NCI-H2081 (cell line): ENCODE measurements at regions not wholly inside any gene's neighbourhood (a gene's known extent, or its start where the extent isn't known, plus 50 kb on each side); places are given as distances from the start of the nearest gene placed in this dataset.

ENCODE experiments used
- DNase-seq, 2 experiments: peaks; one replicate each; lab custom pipeline; 2025; lab: John Stamatoyannopoulos, UW

DNA sequence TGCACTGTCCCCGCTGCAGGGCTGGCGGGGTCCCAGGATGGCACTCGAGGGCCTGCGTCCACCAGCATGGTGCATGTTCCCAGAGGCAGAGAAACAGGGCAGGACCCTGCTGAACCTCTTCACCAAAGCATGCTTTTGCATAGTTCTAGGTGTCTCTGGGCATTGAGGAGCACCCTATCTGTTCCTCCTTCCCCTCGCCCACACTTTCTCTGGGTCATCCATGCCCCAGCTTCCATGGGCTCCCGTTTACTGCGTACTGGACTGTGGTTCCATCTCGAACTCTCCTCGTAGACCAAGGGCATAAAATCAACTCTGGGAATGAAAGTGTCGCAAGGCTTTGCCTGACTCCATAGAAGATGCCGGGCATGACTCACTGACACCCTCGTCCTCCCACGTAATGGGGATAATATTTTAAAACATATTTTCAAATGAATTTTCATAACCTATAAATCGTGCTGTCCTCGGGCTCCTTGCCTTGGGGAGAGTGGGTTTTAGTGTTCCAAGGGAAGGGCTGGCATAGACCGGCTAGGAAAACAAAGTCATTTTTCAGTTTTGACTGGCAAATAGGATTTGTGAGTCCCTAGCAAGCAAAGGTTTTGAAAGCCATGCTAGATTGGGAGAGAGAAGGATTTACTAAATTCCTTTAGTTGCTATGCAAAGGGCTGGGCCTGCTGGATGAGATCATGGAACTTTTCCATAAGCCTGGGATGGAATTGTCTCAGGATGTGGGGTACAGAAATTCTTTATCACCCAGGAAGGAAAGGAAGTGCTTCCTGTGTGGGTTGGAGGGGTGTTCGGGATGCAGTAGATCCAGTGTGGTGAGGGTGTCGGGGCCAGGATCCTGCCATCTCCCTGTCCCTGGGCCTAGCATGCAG, 498.7 kb upstream of the MKI67 start:
- no peak for DNase-seq

DNA sequence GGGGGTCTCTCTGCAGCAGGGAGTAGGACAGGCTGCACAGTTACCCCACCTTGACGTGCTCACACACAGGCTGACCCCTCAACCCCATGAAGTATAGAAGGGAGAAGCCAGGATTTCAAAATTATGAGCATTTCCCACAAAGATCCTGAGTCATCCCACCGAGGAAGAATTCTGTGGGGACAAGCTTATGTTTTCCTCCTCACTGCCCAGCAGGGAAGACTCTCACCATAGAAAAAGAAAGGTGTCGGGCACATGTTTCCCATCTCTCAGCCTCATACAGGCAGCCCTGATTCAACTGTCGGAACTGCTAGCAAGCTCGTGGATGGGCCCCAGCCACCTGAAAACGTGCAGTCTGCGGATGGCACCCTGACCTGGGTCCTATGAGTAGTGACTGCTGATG, 499.7 kb upstream of the MKI67 start:
- no peak for DNase-seq

DNA sequence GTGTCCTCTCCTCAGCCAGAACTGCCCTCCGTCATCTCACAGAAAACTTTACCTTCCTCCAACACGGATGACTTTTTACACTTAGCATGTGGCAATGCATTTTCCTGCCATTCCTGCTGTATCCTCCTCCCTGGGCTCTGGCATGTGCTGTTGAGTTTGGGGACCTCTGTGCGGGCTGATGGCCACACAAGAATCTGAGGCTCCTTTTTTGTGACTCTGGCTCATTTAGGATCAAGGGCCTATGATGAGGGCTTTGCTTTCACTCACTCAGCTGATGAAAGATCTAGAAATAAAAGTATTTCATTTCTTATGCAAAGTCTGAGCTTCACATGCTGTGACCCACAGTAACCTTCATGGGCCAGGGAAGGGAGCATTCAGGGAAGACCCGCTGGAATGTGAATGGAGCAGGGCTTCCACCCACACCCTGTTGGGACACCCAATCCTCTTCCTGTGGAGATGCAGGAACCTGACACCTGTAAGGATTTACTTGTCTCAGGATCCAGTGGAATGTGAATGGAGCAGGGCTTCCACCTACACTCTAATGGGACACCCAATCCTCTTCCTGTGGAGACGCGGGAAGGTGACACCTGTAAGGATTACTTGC, 500.3 kb upstream of the MKI67 start:
- no peak for DNase-seq

DNA sequence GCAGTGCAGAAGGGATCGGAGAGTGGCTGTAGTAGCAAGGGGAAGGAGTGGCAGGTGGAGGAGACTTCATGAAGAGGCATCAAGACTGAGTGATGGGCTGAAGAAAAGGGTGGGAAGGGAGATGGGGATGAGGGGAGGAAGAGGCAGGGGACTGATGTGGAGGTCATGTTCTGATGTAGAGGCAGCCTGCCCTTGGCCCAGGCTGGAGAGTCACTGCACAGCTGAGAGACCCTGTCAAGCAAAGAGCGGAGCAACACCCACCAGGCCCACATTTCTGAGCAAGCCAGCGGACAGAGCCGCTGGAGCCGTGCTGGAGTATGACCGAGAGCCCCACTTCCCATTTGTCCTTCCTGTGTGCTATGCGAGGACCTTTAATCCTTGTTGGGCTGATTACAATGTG, 501.6 kb upstream of the MKI67 start:
- DNase-seq: no peak

DNA sequence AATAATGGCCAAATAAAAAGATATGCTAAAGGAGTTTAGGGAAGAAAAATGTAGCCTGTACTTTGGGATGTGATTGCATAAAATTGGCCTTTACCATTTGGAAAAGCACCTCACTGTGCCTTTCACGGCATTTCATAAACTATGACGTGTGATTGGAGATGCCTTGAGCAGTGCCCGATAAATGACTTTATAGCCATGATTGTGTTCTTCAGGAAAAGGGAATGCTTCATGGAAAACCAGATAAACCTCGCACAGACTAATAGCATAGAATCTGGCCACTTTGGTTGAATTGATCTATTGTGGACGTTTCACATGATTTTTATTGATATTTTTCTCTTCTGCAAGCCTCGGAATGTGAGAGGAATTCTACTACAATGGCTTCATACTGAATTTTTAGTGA, 502.0 kb upstream of the MKI67 start:
- no peak for DNase-seq

DNA sequence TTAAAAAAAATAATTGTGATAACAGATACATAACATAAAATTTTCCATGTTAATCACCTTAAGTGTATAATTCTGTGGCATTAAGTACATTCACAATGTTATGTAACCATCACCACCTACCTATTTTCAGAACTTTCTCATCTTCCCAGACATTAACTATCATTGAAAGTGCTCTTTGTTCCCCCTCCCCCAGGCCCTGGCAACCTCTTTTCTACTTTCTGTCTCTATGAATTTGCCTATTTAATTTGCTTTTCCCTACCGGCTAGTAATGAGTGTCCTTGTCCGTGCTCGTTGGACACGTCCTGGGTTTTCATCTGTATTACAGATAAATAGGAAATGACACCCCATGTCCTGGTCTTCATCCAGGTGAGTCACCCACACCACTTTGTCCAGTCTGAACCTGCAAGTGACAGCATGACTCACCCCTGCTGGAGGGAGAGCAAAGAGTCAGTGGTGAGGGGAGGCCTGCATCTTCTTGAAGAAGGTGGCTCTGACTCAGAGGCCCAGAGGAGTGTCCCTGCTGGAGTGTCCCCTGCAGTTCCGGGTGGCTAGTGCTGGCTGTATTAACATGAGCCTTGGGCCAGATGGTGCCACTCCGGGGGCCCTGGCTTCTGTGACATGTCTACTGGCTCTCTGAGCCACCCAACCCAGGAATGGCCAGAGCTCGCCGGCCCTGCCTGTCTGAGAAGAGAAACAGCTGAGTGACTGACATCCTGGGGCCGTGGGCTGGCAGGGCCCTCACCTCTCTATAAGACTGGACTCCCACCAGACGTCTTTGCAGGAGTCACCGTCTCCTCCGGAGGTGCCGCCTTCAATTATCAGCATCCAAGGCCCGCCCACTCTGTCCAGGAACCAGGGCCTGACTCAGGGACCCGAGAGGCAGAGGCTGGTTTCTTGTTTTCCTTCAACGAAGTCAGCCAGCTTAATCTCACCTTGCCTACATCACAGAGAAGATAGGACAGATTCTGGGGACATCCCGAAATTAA, 503.2 kb upstream of the MKI67 start:
- no peak for DNase-seq

DNA sequence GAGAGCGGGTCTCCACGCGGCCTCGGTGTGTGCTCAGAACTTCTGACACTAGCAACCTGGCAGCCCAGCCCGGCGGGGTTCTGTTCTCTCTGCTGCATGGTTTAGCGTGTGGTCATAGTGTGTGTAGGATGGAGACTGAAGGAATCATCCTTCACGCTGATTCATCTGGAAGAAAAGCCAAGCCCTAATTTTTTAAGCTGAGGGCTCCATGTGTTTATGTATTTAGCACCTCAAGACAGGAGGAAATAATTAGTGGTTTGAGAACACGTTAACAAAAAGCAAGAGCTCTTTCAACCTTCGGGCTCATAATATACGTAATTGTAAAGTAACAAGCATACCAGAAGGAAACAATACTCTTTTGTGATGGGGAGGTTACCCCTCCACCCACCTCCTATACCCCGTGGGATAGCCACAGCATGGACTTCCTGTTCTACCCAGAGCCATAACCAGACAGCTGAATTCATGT, 504.6 kb upstream of the MKI67 start:
- DNase-seq: no peak

DNA sequence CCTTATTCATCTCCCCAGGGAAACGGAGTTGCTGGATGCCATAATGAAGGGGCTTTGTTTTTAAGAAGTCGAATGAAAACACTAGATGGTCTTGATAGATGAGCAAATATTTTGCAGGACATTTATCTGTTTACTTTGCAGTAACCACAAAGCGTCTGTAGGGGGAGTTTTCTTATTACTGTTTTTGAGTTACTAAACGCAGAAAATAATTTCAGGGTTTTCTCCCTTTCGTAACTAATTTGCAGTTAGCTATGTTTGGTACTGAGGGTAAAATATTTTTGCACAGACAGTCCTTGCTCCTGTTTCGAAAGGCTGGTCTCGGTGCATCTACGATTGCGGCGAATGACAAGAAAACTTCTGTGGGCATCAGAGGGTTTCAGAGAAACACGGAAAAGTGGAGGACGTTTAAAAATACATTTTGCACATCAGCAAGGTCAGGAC, 505.6 kb upstream of the MKI67 start:
- DNase-seq: no peak

DNA sequence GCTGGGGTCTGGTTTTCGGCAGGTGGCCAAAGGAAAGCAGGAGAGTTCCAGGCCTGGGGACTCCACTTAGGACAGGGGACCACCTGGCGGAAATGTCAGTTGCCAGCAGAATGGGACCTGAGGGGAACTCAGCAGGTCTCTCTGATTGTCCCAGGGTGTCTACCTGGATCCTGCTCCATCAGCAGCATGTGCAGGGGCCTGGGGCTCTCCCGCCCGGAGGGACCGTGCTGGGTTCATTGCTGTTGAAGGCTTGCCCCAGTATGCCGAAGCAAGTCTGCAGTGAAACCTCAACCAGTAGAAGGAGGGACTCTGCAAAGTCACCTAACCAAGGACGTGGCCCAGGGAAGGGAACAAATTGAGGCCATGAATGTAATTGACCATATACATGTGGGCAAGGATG, 506.5 kb upstream of the MKI67 start:
- DNase-seq: no peak

DNA sequence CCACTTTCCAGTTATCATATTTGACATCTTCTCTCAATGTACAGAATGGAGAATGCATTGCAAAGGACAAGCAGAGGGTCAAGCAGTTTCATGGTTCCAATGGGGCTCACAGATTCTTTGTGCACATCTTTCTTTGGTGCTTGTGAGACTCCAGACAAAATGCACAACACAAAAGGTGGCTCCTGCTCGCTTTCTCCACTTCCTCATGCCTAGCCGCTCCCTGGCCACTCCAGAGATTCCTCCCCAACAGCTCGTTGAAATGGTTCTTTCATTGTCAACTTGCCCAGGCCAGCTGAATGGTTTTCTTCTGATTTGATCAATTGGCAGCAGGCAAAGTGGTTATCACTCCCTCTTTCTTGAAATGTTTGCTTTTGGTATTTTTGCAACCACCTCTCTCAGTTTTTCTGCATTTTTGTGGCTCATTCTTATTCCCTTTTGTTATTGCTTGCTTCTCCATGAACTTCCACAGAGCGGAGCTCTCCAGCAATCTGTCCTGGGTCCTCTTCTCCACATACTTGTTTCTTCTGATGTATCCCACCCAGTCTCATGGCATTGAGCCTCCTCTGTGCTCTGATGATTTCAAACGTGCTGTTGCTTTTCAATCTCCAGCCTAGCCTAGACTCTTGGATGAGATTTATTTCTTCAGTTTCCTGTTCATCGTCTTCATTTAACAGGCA, 507.8 kb upstream of the MKI67 start:
- no peak for DNase-seq

DNA sequence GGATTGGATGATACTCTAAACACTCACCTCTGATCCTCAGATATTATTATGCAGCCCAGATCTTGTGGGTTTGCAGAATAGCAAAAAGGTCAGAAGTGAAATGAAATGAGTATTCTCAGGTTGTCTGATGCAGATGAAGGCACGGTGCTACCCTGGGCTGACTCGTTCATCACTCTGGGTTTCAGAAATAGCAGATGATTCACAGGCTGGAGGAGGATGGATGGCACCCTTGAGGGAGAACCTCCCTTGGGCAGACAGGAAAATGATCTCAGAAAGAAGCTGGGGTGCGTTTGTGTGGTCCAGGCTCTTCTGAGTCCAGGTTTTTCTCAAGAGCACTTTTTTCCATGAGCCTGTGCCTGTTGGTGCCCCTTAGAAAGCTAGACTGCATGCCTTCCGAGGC, 515.8 kb upstream of the MKI67 start:
- DNase-seq: no peak

DNA sequence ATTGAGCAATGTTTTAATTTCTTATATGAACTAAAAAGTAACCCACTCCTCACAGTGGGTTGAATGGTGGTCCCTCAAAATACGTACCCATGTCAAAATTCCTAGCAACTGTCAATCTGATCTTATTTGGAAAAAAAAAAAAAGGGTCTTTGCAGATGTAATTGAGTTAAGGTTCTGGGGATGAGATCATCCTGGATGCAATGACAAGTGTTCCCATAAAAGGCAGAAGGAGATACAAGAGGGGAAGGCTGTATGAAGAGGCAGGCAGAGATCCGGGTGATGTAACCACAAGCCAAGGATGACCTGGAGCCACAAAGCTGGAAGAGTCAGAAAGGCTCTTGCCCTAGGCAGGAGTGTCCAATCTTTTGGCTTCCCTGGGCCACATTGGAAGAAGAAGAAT, 516.3 kb upstream of the MKI67 start:
- no peak for DNase-seq

DNA sequence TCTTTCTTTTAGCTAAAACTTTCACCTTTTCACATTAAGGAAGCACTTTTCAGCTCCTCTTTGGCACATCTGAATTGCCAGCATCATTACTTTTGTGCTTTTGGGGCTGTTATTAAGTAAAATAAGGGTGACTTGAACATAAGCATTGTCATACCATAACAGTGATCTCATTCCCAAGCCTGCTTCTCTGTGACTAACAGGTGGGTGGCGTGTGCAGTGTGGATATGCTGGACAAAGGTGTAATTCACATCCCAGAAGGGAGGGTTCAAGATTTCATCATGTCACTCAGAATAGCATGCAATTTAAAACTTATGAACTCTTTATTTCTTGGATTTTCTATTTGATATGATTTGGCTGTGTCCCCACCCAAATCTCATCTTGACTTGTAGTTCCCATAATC, 517.4 kb upstream of the MKI67 start:
- DNase-seq: no peak

DNA sequence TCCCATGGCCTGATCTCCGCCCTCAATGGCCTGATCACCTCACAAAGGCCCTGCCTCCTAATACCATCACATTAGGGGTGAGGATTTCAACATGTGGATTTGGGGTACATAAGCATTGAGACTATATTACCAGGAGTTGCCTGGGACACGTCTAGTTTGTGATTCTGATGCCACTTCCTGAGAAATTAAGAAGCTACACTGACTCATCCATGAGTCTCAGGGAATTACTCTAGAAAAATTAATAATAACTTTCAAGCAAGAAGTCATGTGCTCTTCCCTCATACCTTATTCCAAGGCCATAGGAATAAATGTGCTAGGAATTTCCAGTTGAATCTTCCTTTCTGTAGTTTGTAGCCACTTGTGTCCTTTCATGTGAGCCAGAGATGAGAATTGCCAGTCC, 519.3 kb upstream of the MKI67 start:
- no peak for DNase-seq

DNA sequence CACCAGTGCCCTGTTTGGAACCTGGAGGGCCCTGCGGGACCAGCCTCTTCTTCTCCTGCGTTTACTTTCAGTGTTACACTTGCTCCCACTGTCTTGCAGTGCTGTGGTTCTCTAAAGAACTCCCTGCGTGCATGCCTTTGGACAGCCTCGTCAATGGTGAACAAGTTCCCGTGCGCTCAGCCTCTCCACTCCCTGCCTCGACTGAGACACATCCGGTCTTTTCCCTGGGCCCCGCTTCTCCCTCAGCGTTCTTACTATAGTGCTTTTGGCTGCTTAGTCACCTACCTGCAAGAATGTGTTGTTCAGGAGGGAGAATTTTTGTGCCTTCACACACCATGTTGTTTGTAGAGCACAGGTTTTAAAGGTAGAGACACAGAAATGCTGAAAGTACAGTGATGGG, 520.7 kb upstream of the MKI67 start:
- no peak for DNase-seq

DNA sequence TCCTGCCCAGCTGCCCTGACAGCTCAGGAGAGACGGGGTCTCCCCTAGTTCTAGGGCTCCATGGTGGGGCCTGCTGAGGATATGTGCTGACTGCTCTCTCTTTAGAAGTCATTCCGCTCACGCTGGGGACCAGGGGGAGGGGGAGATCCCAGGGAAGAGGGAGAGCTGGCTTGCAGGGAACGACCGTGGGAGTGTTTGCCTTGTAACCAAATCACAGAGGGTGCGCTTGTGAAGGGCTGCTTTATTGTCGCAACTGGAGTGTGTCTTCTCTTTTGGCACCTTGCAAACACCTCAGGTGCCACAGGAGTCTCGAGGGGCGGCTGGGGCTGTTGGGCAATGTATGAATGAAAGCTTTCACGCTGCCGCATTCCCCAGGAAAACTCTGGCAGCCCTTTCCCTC, 531.3 kb upstream of the MKI67 start:
- DNase-seq: no peak

DNA sequence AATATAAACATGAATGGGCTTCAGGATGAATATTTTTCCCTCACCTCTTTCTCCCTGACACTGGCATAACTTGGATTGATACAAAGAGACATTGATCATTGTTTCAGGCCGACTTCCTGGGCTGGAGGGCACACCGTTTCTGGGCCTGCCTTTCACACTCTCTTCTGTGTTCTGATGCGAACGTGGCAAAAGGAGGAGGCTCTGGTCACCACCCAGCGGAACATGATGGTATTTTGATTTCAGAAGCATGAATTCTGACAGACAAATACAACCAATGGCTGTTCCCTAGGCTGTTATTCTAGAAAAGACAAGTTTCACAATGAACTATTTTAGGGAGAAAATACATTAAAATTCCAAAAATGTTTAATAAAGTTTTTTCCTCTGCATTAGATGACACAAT, 534.5 kb upstream of the MKI67 start:
- no peak for DNase-seq

DNA sequence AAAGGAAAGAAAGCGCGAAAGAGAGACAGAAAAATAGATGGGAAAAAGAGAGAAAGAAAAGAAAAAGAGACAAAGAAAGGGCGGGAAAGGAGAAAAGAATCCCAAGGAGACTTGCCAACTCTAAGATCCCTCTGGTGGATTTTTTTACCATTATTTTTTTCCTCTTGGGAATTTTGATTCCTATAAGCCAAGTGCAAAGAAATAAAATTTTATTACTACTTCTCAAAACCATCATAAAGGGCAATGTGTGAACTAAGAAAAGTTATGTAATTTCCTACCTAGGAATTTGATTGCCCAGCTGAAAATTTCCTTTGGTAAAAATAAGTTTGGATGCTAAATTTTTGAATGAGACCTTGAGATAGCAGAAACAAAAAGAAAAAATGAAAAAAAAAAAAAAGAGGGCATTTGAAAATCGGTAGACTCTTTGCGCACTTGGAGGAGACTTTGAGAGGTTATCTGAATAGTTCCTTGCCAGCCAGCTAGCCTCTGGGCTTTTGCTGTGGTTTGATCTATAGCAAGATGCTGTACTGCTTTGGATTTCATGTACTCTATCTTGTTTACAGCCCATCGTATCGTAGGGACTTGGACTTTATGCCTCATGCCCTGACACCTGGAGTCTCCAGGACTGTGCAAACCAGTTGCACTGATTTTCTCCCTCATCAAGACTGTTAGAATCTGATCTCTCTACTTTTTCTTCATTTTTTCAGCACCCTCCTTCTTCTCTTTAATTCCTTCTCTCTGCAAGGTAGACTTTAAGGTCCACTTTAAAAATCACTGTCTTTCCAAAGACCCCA, 535.4 kb upstream of the MKI67 start:
- DNase-seq: no peak

DNA sequence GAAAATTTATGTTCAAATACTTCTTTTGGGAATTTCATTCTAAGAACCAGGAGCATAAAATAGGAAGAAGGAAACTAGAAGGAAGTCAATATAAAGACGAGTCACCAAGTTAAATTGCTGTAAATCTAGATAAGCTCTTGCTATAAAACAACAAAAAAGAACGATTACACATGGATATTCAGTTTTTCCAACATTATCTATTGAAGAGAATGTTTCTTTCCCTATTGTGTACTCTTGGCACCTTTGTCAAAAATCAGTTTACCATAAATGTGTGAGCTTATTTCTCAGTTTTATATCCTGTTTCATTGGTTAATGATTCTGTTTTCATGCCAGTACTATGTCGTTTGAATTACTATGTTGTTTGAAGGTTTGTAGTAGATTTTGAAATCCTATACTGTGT, 536.3 kb upstream of the MKI67 start:
- DNase-seq: no peak

DNA sequence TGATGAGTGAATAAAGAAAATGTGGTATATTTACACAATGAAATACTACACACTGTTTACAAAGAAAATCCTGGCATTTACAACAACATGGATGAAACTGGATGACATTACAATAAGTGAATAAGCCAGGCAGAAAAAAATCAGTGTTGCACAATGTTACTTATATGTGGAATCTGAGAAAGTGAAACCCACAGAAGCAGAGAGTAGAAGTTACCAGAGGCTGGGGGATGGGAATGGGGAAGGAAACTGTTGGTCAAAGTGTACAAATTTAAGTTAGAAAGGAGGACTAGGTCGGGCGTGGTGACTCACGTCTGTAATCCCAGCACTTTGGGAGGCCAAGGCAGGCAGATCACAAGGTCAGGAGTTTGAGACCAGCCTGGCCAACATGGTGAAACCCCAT, 538.5 kb upstream of the MKI67 start:
- DNase-seq: no peak

DNA sequence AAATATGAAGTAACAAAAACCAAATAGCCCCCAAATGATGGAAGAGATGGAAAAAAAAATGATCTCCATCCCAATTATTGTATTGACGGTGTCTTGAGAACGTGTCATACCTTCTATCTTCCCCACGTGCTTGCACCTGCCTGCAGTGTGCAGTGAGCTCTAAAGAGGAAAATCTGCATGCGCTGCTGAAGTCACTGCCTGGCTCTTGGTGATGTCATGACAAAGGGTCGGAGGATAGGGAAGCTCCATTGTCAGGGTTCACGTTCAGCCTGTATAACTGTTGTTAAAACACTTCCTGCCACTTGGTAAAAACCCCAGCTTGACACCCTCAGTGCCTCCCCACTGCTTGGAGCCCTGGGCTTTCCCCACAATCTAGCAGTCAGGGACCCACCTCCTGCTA, 549.2 kb upstream of the MKI67 start:
- DNase-seq: no peak
